GM12878 (cell line): ENCODE measurements at regions not wholly inside any gene's neighbourhood (a gene's known extent, or its start where the extent isn't known, plus 50 kb on each side); places are given as distances from the start of the nearest gene placed in this dataset.

ENCODE experiments used
- ATAC-seq: fragments of 200-7000 bp; cut with Tn5 transposase; 3 replicates; pipeline ENCODE4 v1.9.1; 2020; ENCODE audit warnings: mild to moderate bottlenecking, moderate library complexity
- BruUV-seq: library from RNA; stranded (reverse); fragments of 400-500 nt; replicated peaks from 2 replicates; lab custom pipeline; 2021; lab: Mats Ljungman, UMichigan
- CTCF ChIA-PET: fragments of 300-600 bp; sonication (Branson Sonifier 250); formaldehyde crosslinking; extraction: SDS; loops from one replicate; lab custom pipeline; 2021; ENCODE audit warnings: inconsistent platforms; lab: Yijun Ruan, JAX
- POLR2A ChIA-PET: fragments of 350-600 bp; formaldehyde crosslinking; extraction: SDS; loops from one replicate; lab custom pipeline; 2021; ENCODE audit warnings: inconsistent platforms; lab: Charles Lee
- RAD21 ChIA-PET: fragments of 300-600 bp; sonication (Branson Sonifier 250); formaldehyde crosslinking; loops from one replicate; lab custom pipeline; 2023; ENCODE audit warnings: antibody characterized with exemption; ENCODE audit not compliant: unreplicated experiment; lab: Charles Lee
- SMC1A ChIA-PET: fragments of 300-600 bp; sonication (Branson Sonifier 250); formaldehyde crosslinking; loops from one replicate; lab custom pipeline; 2023; ENCODE audit not compliant: unreplicated experiment, uncharacterized antibody; lab: Charles Lee
- DNase-seq: peaks from one replicate; pipeline ENCODE4 v3.0.0-alpha.2; 2011; ENCODE audit warnings: low read depth, low spot score
- FAIRE-seq: peaks from 3 replicates; lab custom pipeline; 2011; peaks lifted over from hg19 to GRCh38; lab: Jason Lieb, UNC
- H2AFZ ChIP-seq: 2 replicates; pipeline ENCODE4 v1.6.0; 2011; ENCODE audit warnings: low read depth, low read length, control low read depth; ENCODE audit not compliant: control insufficient read depth
- H3K27ac ChIP-seq: 2 replicates; pipeline ENCODE4 v1.5.1; 2011; ENCODE audit warnings: control low read depth; ENCODE audit not compliant: control insufficient read depth, insufficient read depth
- H3K27me3 ChIP-seq, 2 experiments: replicated peaks in 1 of 2; 2 replicates each; pipeline versions ENCODE4 v1.6.0 to v1.6.1; 2011; ENCODE audit warnings: low read length in 1 of 2; ENCODE audit not compliant: control insufficient read depth in 2 of 2, insufficient read depth in 2 of 2
- H3K36me3 ChIP-seq, 2 experiments: 2 replicates each; pipeline ENCODE4 v1.5.1; 2011; ENCODE audit warnings: low read length in 1 of 2; ENCODE audit not compliant: control insufficient read depth in 2 of 2, insufficient read depth in 2 of 2
- H3K4me1 ChIP-seq: 2 replicates; pipeline ENCODE4 v1.6.1; 2011; ENCODE audit warnings: mild to moderate bottlenecking, low read length, moderate library complexity, mixed read lengths; ENCODE audit not compliant: control insufficient read depth, insufficient read depth
- H3K4me2 ChIP-seq: 2 replicates; pipeline ENCODE4 v1.6.0; 2011; ENCODE audit warnings: control low read depth; ENCODE audit not compliant: control insufficient read depth, insufficient read depth
- H3K4me3 ChIP-seq: fragments of 200-600 bp; sonication (generic); 2 replicates; pipeline ENCODE4 v1.5.1; 2016
- H3K79me2 ChIP-seq: 2 replicates; pipeline ENCODE4 v1.6.0; 2011; ENCODE audit warnings: low read length; ENCODE audit not compliant: control insufficient read depth, insufficient read depth
- H3K9ac ChIP-seq: 2 replicates; pipeline ENCODE4 v1.8.0; 2011; ENCODE audit warnings: low read length, control low read depth, mixed read lengths; ENCODE audit not compliant: control insufficient read depth, insufficient read depth
- H3K9me3 ChIP-seq: replicated peaks from 3 replicates; pipeline ENCODE4 v1.5.1; 2011; ENCODE audit warnings: mild to moderate bottlenecking, low read length; ENCODE audit not compliant: control insufficient read depth, insufficient read depth
- H4K20me1 ChIP-seq: 2 replicates; pipeline ENCODE4 v1.6.0; 2011; ENCODE audit not compliant: control insufficient read depth, insufficient read depth
- ASH2L ChIP-seq: fragments of 300-600, 200-600 bp; sonication (generic); IDR thresholded peaks from 2 replicates; pipeline ENCODE4 v1.6.1; 2017; ENCODE audit warnings: low read depth, mild to moderate bottlenecking, borderline replicate concordance
- GABPA ChIP-seq: IDR thresholded peaks from 2 replicates; pipeline ENCODE4 v1.6.1; 2014; ENCODE audit warnings: antibody characterized with exemption, low read depth, mild to moderate bottlenecking, inconsistent platforms
- NFYB ChIP-seq: IDR thresholded peaks from 2 replicates; pipeline ENCODE4 v1.6.1; 2011; ENCODE audit warnings: low read depth, mild to moderate bottlenecking, low read length, improper control_type of control experiment, moderate library complexity; ENCODE audit not compliant: insufficient read depth
- POLR2AphosphoS2 ChIP-seq: IDR thresholded peaks from 2 replicates; pipeline ENCODE4 v1.6.1; 2011; ENCODE audit warnings: low read depth, mild to moderate bottlenecking, low read length, improper control_type of control experiment, moderate library complexity
- RAD21 ChIP-seq: IDR thresholded peaks from 2 replicates; pipeline ENCODE4 v1.6.1; 2011; ENCODE audit warnings: mild to moderate bottlenecking, low read depth, low read length, moderate library complexity; ENCODE audit not compliant: insufficient read depth
- SMARCA5 ChIP-seq: fragments of 450-650 bp; IDR thresholded peaks from 2 replicates; pipeline ENCODE4 v1.6.1; 2017; ENCODE audit warnings: mild to moderate bottlenecking
- SUZ12 ChIP-seq: fragments of 200-600 bp; sonication (generic); IDR thresholded peaks from one replicate; pipeline ENCODE4 v1.6.1; 2018; ENCODE audit warnings: antibody characterized with exemption, mild to moderate bottlenecking; ENCODE audit not compliant: unreplicated experiment
- WGBS: methylation state at CpG from one replicate; pipeline ENCODE4 v1.1.6; 2016; ENCODE audit warnings: low lambda C conversion rate; ENCODE audit not compliant: insufficient replicate concordance, insufficient coverage; ENCODE audit errors: missing lambda C conversion rate; 5-methylcytosine and 5-hydroxymethylcytosine counted together
- in situ Hi-C: fragments of 300-500 bp; cut with MboI; formaldehyde crosslinking; loops from 9 replicates; pipeline ENCODE4 v1.14.3; 2018; ENCODE audit warnings: mixed read lengths
- intact Hi-C: fragments of 100-400 bp; cut with micrococcal nuclease; formaldehyde crosslinking; loops from one replicate; pipeline ENCODE4 v1.14.2; 2022; ENCODE audit not compliant: unreplicated experiment

DNA sequence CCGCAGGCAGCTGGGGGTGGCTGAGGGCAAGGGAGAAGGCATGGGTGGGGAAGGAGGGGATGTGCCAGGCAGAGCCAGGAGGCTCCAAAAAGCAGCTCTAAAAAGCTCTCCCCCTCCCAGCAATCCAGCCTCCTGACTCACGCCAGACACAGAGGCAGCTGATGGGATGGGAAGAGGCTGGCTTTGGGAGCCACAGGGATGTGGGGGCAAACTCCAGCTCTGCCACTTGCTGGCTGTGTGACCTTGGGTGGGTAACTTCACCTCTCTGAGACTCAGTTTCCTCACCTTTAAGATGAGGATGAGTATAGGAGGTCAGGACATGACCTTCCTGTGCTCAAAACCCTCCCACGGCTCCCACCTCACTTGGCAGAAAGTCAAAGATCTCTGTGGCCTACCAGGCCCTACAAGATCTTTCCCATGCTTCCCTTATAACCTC, 148.9 kb downstream of the CEBPB start:
- FAIRE-seq (no peak), DNase-seq (no peak), ATAC-seq (peak; percentile 2; the same call in 2 of the 3 replicates)
- peak overlapping the region; percentile 95 for H3K4me2 ChIP-seq
- in situ Hi-C loops (no loop called here), intact Hi-C loops (loop anchor here (2.0 kb wide), 3 partner anchors 55 to 149 kb away; partner anchors contain the start of gene CEBPB)
- ChIA-PET POLR2A (interaction anchor here (0.8 to 1.4 kb wide), 3 partner anchors 9 to 172 kb away, joined by 3 to 4 read pairs (median 4); no protein-coding TSS in a partner anchor), SMC1A (interaction anchor here (1.4 to 3.1 kb wide), 3 partner anchors 8 to 173 kb away, joined by 3 to 12 read pairs (median 6); no protein-coding TSS in a partner anchor), CTCF (interaction anchor here (0.6 to 2.5 kb wide), 2 partner anchors 10 to 884 kb away, joined by 3 to 7 read pairs; no protein-coding TSS in a partner anchor), RAD21 (interaction anchor here (1.0 to 1.8 kb wide), 4 partner anchors 10 to 125 kb away, joined by 3 to 16 read pairs (median 5); no protein-coding TSS in a partner anchor)
- no peaks in the 10 kb centered on the region for H4K20me1 ChIP-seq
- H3K27me3 ChIP-seq: no peaks in the 10 kb centered on the region
- BruUV-seq: no TSS peak
- peak overlapping the region; percentile 93 for H3K27ac ChIP-seq
- 21% methylated on average over 3 of the region's 3 CpGs for WGBS
- H2AFZ ChIP-seq: peak overlapping the region; percentile 48
- no peaks in the 10 kb centered on the region for H3K79me2 ChIP-seq
- H3K4me3 ChIP-seq: peak overlapping the region; percentile 19; the same call in 1 of the 2 replicates
- H3K36me3 ChIP-seq: no peaks in the 10 kb centered on the region
- TF ChIP-seq POLR2AphosphoS2 (no peak), SMARCA5 (0 out of 2 replicates have a peak, but pooled peaks have one; percentile 17), NFYB (no peak)
- H3K9me3 ChIP-seq: no peaks in the 10 kb centered on the region
- H3K4me1 ChIP-seq: peaks cover 61% of the 10 kb centered on the region
- H3K9ac ChIP-seq: peak overlapping the region; percentile 62

- in situ Hi-C loops (no loop called here), intact Hi-C loops (no loop called here)
- TF ChIP-seq RAD21: no peak
- TF ChIP-seq SUZ12: no peak
- no peak for TF ChIP-seq ASH2L
- TF ChIP-seq GABPA: no peak
- POLR2A ChIA-PET: no interaction called here
- Histone ChIP-seq H3K36me3 (no peaks in the 10 kb centered on the region), H2AFZ (no peak overlapping the region), H3K27me3 (no peaks in the 10 kb centered on the region), H3K4me2 (no peak overlapping the region), H3K4me3 (no peak overlapping the region), H3K4me1 (peaks cover 61% of the 10 kb centered on the region), H4K20me1 (no peaks in the 10 kb centered on the region), H3K27ac (no peak overlapping the region), H3K9ac (no peak overlapping the region), H3K9me3 (no peaks in the 10 kb centered on the region), H3K79me2 (no peaks in the 10 kb centered on the region)
- ATAC-seq (no peak), DNase-seq (no peak), FAIRE-seq (no peak)
- WGBS: 99% methylated on average over 7 of the region's 7 CpGs
- CTCF ChIA-PET: interaction anchor here (2.5 kb wide), 1 partner anchor 9 kb away, joined by 7 read pairs; no protein-coding TSS in a partner anchor
- RAD21 ChIA-PET: no interaction called here
- no TSS peak for BruUV-seq
- SMC1A ChIA-PET: interaction anchor here (3.1 kb wide), 1 partner anchor 9 kb away, joined by 12 read pairs; no protein-coding TSS in a partner anchor
Observed at GRCh38 chr20:50340541-50340940, 149.9 kb downstream of the CEBPB start.
